A673 (cell line): ENCODE measurements at regions not wholly inside any gene's neighbourhood (a gene's known extent, or its start where the extent isn't known, plus 50 kb on each side); places are given as distances from the start of the nearest gene placed in this dataset.

Experiments used
- BruUV-seq: library from RNA; stranded (reverse); fragments of 400-500 nt; replicated peaks from 2 replicates; lab custom pipeline; 2021; lab: Mats Ljungman, UMichigan
- CTCF ChIA-PET: fragments of 300-600 bp; sonication (Branson Sonifier 250); formaldehyde crosslinking; loops from one replicate; lab custom pipeline; 2022; ENCODE audit warnings: antibody characterized with exemption; lab: Charles Lee
- POLR2A ChIA-PET: fragments of 300-600 bp; sonication (Branson Sonifier 250); formaldehyde crosslinking; loops from one replicate; lab custom pipeline; 2022; ENCODE audit warnings: antibody characterized with exemption; ENCODE audit not compliant: low non-redundant PET; lab: Charles Lee
- DNase-seq: peaks from one replicate; pipeline ENCODE4 v3.0.0-alpha.2; 2015; ENCODE audit warnings: low spot score
- H3K27ac ChIP-seq: fragments of 200-600 bp; sonication (generic); 2 replicates; pipeline ENCODE4 v1.5.1; 2016; ENCODE audit warnings: mixed run types, low read depth, mild to moderate bottlenecking, mixed read lengths, antibody characterized with exemption, low read length; ENCODE audit not compliant: poor library complexity, severe bottlenecking
- H3K27me3 ChIP-seq: fragments of 200-600 bp; sonication (generic); replicated peaks from 2 replicates; pipeline ENCODE4 v1.6.1; 2017; ENCODE audit warnings: mixed run types, low read depth, mild to moderate bottlenecking, mixed read lengths, antibody characterized with exemption, low read length; ENCODE audit not compliant: insufficient read depth, poor library complexity
- H3K36me3 ChIP-seq: fragments of 200-600 bp; sonication (generic); 2 replicates; pipeline ENCODE4 v1.6.1; 2016; ENCODE audit warnings: mixed run types, mild to moderate bottlenecking, mixed read lengths, antibody characterized with exemption, low read length; ENCODE audit not compliant: insufficient read depth, poor library complexity, severe bottlenecking
- H3K4me1 ChIP-seq: fragments of 200-600 bp; sonication (generic); 2 replicates; pipeline ENCODE4 v1.6.1; 2017; ENCODE audit warnings: mixed run types, mild to moderate bottlenecking, mixed read lengths, antibody characterized with exemption, low read length; ENCODE audit not compliant: insufficient read depth, poor library complexity, severe bottlenecking
- H3K4me3 ChIP-seq: fragments of 200-600 bp; sonication (generic); 2 replicates; pipeline ENCODE4 v1.5.1; 2016; ENCODE audit warnings: low read depth, mixed run types, mild to moderate bottlenecking, mixed read lengths, low read length; ENCODE audit not compliant: poor library complexity, severe bottlenecking
- H3K9me3 ChIP-seq: fragments of 200-600 bp; sonication (generic); 2 replicates; pipeline ENCODE4 v1.6.1; 2016; ENCODE audit warnings: mixed run types, low read depth, mild to moderate bottlenecking, mixed read lengths, antibody characterized with exemption, low read length; ENCODE audit not compliant: poor library complexity, severe bottlenecking
- EZH2 ChIP-seq: fragments of 200-600 bp; sonication (generic); IDR thresholded peaks from 2 replicates; pipeline ENCODE4 v1.6.1; 2017; ENCODE audit warnings: borderline replicate concordance, low read depth, mild to moderate bottlenecking, mixed read lengths, antibody characterized with exemption, low read length; ENCODE audit not compliant: poor library complexity, severe bottlenecking
- intact Hi-C: fragments of 100-400 bp; cut with micrococcal nuclease; formaldehyde crosslinking; loops from one replicate; pipeline ENCODE4 v1.10.0; 2022; ENCODE audit not compliant: unreplicated experiment
- TF ChIP-seq, protein P1 (sequence below): fragments of 300-800, 200-600 bp; sonication (generic); conservative IDR thresholded peaks from 2 replicates; pipeline ENCODE4 v1.5.1; 2017; ENCODE audit warnings: low read depth, mild to moderate bottlenecking, antibody characterized with exemption, low read length, moderate library complexity, mixed read lengths

DNA sequence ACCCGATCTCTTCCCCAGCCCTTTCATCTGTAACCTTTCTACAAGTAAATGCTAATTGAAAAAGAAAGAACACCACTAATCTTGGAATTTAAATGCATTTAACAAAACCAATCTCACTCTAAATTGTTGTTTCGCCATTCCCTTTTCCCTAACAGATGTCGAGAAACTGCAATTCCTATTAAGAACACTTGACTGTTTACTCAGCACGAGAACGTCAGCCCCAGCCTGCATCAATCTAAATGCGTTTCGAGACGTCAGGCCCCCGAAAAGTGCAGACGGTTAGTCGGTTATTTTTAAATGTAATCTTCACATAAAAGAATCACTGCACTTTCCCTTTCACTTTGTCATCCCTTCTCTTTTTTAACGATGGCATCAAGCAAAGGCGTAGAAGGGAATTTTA, 837.6 kb downstream of the VRK1 start:
- peak; percentile 67 for DNase-seq
- no peaks in the 10 kb centered on the region for H3K9me3 ChIP-seq
- H3K36me3 ChIP-seq, result no peaks in the 10 kb centered on the region
- intact Hi-C loops, result no loop called here
- H3K4me3 ChIP-seq, result peak overlapping the region; percentile 18
- no peaks in the 10 kb centered on the region for H3K27me3 ChIP-seq
- ChIA-PET CTCF (no interaction called here), POLR2A (interaction anchor here (0.6 kb wide), 1 partner anchor 98 kb away, joined by 6 read pairs; no protein-coding TSS in a partner anchor)
- H3K4me1 ChIP-seq, result peaks cover 52% of the 10 kb centered on the region
- TF ChIP-seq, protein P1, sequence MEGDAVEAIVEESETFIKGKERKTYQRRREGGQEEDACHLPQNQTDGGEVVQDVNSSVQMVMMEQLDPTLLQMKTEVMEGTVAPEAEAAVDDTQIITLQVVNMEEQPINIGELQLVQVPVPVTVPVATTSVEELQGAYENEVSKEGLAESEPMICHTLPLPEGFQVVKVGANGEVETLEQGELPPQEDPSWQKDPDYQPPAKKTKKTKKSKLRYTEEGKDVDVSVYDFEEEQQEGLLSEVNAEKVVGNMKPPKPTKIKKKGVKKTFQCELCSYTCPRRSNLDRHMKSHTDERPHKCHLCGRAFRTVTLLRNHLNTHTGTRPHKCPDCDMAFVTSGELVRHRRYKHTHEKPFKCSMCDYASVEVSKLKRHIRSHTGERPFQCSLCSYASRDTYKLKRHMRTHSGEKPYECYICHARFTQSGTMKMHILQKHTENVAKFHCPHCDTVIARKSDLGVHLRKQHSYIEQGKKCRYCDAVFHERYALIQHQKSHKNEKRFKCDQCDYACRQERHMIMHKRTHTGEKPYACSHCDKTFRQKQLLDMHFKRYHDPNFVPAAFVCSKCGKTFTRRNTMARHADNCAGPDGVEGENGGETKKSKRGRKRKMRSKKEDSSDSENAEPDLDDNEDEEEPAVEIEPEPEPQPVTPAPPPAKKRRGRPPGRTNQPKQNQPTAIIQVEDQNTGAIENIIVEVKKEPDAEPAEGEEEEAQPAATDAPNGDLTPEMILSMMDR, result no peak; the same call in 1 of the 2 replicates
- TF ChIP-seq EZH2, result no peak
- no TSS peak for BruUV-seq
- H3K27ac ChIP-seq, result peak overlapping the region; percentile 52

- intact Hi-C loops, result no loop called here
- peaks cover 35% of the 10 kb centered on the region for H3K4me1 ChIP-seq
- ChIA-PET CTCF (no interaction called here), POLR2A (no interaction called here)
- peak overlapping the region; percentile 44 for H3K27ac ChIP-seq
- no peaks in the 10 kb centered on the region for H3K27me3 ChIP-seq
- H3K36me3 ChIP-seq, result no peaks in the 10 kb centered on the region
- no peaks in the 10 kb centered on the region for H3K9me3 ChIP-seq
- H3K4me3 ChIP-seq, result no peak overlapping the region
- TF ChIP-seq, protein P1, result no peak
- TF ChIP-seq EZH2, result no peak
- DNase-seq, result peak; percentile 31
- no TSS peak for BruUV-seq
These were observed 841.7 kb downstream of the VRK1 start for GRCh38 chr14:97638864-97639263.

DNA sequence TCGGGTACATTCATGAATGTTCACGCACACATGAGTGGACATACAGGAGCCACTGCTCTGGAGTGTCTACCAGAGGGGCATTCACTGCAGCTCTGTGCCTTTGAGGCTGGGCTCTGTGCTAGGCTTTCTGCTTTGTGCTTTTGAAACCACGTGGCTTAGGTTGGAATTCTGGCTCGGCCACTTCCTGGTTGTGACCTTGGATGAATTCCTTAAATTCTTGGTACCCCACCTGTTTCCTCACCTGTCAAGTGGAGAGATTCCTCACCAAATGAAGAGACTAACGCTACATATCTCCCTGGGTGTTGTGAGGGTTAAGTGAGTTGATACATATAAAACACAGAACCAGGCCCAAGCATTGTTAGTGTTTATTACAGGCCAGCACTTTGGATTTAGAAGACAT, 842.8 kb downstream of the VRK1 start:
- Histone ChIP-seq H3K27ac (no peak overlapping the region), H3K9me3 (no peaks in the 10 kb centered on the region), H3K4me1 (peaks cover 24% of the 10 kb centered on the region), H3K4me3 (no peak overlapping the region), H3K36me3 (no peaks in the 10 kb centered on the region), H3K27me3 (no peaks in the 10 kb centered on the region)
- no peak for DNase-seq
- BruUV-seq, result no TSS peak
- POLR2A ChIA-PET, result no interaction called here
- TF ChIP-seq, protein P1, result no peak
- TF ChIP-seq EZH2, result no peak
- CTCF ChIA-PET, result no interaction called here
- intact Hi-C loops, result no loop called here
